RWPE2 (cell line): ENCODE measurements at regions not wholly inside any gene's neighbourhood (a gene's known extent, or its start where the extent isn't known, plus 50 kb on each side); places are given as distances from the start of the nearest gene placed in this dataset.

Experiments
- ATAC-seq: fragments of 200-7000 bp; cut with Tn5 transposase; 3 replicates; pipeline ENCODE4 v1.9.1; 2021; ENCODE audit warnings: low read depth
- DNase-seq: peaks from one replicate; pipeline ENCODE4 v3.0.0-alpha.2; 2020; ENCODE audit warnings: low spot score
- H3K27ac ChIP-seq: fragments of 450-650 bp; 2 replicates; pipeline ENCODE4 v1.5.1; 2017; ENCODE audit warnings: mild to moderate bottlenecking; ENCODE audit not compliant: poor library complexity, severe bottlenecking
- H3K27me3 ChIP-seq: fragments of 250-450 bp; sonication (Bioruptor Pico); 2 replicates; pipeline ENCODE4 v1.5.1; 2021; ENCODE audit warnings: mild to moderate bottlenecking, moderate library complexity; ENCODE audit not compliant: insufficient read depth, poor library complexity, severe bottlenecking
- H3K36me3 ChIP-seq: fragments of 250-450 bp; sonication (Bioruptor Pico); 2 replicates; pipeline ENCODE4 v1.5.1; 2020; ENCODE audit warnings: low read depth, mild to moderate bottlenecking, moderate library complexity
- H3K4me1 ChIP-seq: fragments of 250-450 bp; sonication (Bioruptor Pico); 2 replicates; pipeline ENCODE4 v1.5.1; 2021; ENCODE audit warnings: mild to moderate bottlenecking, moderate library complexity; ENCODE audit not compliant: insufficient read depth, poor library complexity, severe bottlenecking
- H3K4me3 ChIP-seq: fragments of 250-450 bp; sonication (Bioruptor Pico); 2 replicates; pipeline ENCODE4 v1.5.1; 2021; ENCODE audit warnings: mild to moderate bottlenecking, moderate library complexity; ENCODE audit not compliant: severe bottlenecking
- H3K9me3 ChIP-seq: fragments of 250-450 bp; sonication (Bioruptor Pico); 2 replicates; pipeline ENCODE4 v1.5.1; 2021; ENCODE audit warnings: mild to moderate bottlenecking, moderate library complexity; ENCODE audit not compliant: severe bottlenecking
- CTCF ChIP-seq: fragments of 450-650 bp; IDR thresholded peaks from one replicate; pipeline ENCODE4 v1.5.1; 2017; ENCODE audit warnings: mild to moderate bottlenecking, moderate library complexity; ENCODE audit not compliant: poor library complexity, severe bottlenecking

- Histone ChIP-seq H3K27ac (no peak overlapping the region), H3K4me3 (no peak overlapping the region), H3K4me1 (no peaks in the 10 kb centered on the region), H3K9me3 (no peaks in the 10 kb centered on the region), H3K36me3 (no peaks in the 10 kb centered on the region), H3K27me3 (peaks cover 21% of the 10 kb centered on the region)
- no peak for TF ChIP-seq CTCF
- DNase-seq: no peak
- no peak for ATAC-seq
Observed at GRCh38 chr17:73890831-73891405, 246.7 kb upstream of the SDK2 start.

GRCh38 chr17:73895157-73895556 lies 250.9 kb upstream of the SDK2 start:
- no peaks in the 10 kb centered on the region for H3K4me1 ChIP-seq
- DNase-seq (no peak), ATAC-seq (no peak)
- H3K9me3 ChIP-seq: no peaks in the 10 kb centered on the region
- no peak overlapping the region for H3K27ac ChIP-seq
- no peak for TF ChIP-seq CTCF
- no peak overlapping the region for H3K4me3 ChIP-seq
- no peaks in the 10 kb centered on the region for H3K36me3 ChIP-seq
- H3K27me3 ChIP-seq: peaks cover 40% of the 10 kb centered on the region

GRCh38 chr17:73896966-73897365 lies 252.7 kb upstream of the SDK2 start:
- no peak for DNase-seq
- no peak for TF ChIP-seq CTCF
- Histone ChIP-seq H3K27me3 (peaks cover 57% of the 10 kb centered on the region), H3K4me3 (no peak overlapping the region), H3K4me1 (no peaks in the 10 kb centered on the region), H3K27ac (no peak overlapping the region), H3K9me3 (no peaks in the 10 kb centered on the region), H3K36me3 (no peaks in the 10 kb centered on the region)
- no peak for ATAC-seq

- DNase-seq (no peak), ATAC-seq (no peak)
- Histone ChIP-seq H3K9me3 (no peaks in the 10 kb centered on the region), H3K27ac (no peak overlapping the region), H3K36me3 (no peaks in the 10 kb centered on the region), H3K4me3 (no peak overlapping the region), H3K4me1 (no peaks in the 10 kb centered on the region), H3K27me3 (peaks cover 67% of the 10 kb centered on the region)
- no peak for TF ChIP-seq CTCF
Observed at GRCh38 chr17:73899839-73900238, 255.6 kb upstream of the SDK2 start.

GRCh38 chr17:73900516-73900915 lies 256.3 kb upstream of the SDK2 start:
- DNase-seq: no peak
- H3K27me3 ChIP-seq: peaks cover 60% of the 10 kb centered on the region
- no peak overlapping the region for H3K4me3 ChIP-seq
- H3K4me1 ChIP-seq: no peaks in the 10 kb centered on the region
- H3K27ac ChIP-seq: no peak overlapping the region
- no peak for TF ChIP-seq CTCF
- ATAC-seq: no peak
- H3K9me3 ChIP-seq: no peaks in the 10 kb centered on the region
- no peaks in the 10 kb centered on the region for H3K36me3 ChIP-seq
